Neural cell (in vitro differentiated cells): ENCODE measurements at regions not wholly inside any gene's neighbourhood (a gene's known extent, or its start where the extent isn't known, plus 50 kb on each side); places are given as distances from the start of the nearest gene placed in this dataset.

Experiments used
- H2AFZ ChIP-seq: fragments of 200-600, 300-800 bp; sonication (generic), shearing (Covaris generic); 2 replicates; pipeline ENCODE4 v1.6.0; 2014; ENCODE audit warnings: low read depth, mild to moderate bottlenecking, antibody characterized with exemption, low read length, moderate library complexity
- H3F3A ChIP-seq: fragments of 200-600 bp; shearing (Covaris generic); 2 replicates; pipeline ENCODE4 v1.6.1; 2016; ENCODE audit warnings: mild to moderate bottlenecking, moderate library complexity, mixed read lengths, antibody characterized with exemption, low read length; ENCODE audit not compliant: insufficient read depth, poor library complexity, severe bottlenecking
- H3K27ac ChIP-seq: fragments of 200-600, 300-800 bp; sonication (generic), shearing (Covaris generic); 2 replicates; pipeline ENCODE4 v1.5.1; 2014; ENCODE audit warnings: mild to moderate bottlenecking, low read length, moderate library complexity
- H3K27me3 ChIP-seq: fragments of 300-800, 200-600 bp; sonication (generic), shearing (Covaris generic); 2 replicates; pipeline ENCODE4 v1.6.0; 2014; ENCODE audit warnings: mild to moderate bottlenecking, low read depth, low read length, moderate library complexity; ENCODE audit not compliant: insufficient read depth
- H3K36me3 ChIP-seq: fragments of 300-800, 200-600 bp; sonication (generic), shearing (Covaris generic); 2 replicates; pipeline ENCODE4 v1.5.1; 2014; ENCODE audit warnings: mild to moderate bottlenecking, antibody characterized with exemption, low read length, moderate library complexity; ENCODE audit not compliant: insufficient read depth
- H3K4me2 ChIP-seq: fragments of 300-800, 200-600 bp; sonication (generic), shearing (Covaris generic); 2 replicates; pipeline ENCODE4 v1.6.0; 2014; ENCODE audit warnings: mild to moderate bottlenecking, low read length
- H3K4me3 ChIP-seq: fragments of 300-800, 200-600 bp; sonication (generic), shearing (Covaris generic); 2 replicates; pipeline ENCODE4 v1.5.1; 2014; ENCODE audit warnings: mild to moderate bottlenecking, low read length, moderate library complexity
- H3K79me2 ChIP-seq: fragments of 200-600 bp; shearing (Covaris generic); replicated peaks from 2 replicates; pipeline ENCODE4 v1.6.0; 2014; ENCODE audit warnings: mild to moderate bottlenecking, low read length, moderate library complexity; ENCODE audit not compliant: insufficient read depth
- H3K9ac ChIP-seq: fragments of 300-800, 200-600 bp; sonication (generic), shearing (Covaris generic); 2 replicates; pipeline ENCODE4 v1.6.1; 2016; ENCODE audit warnings: mild to moderate bottlenecking, low read length, mixed read lengths
- H3K9me2 ChIP-seq: fragments of 200-600 bp; shearing (Covaris generic); 2 replicates; pipeline ENCODE4 v1.6.1; 2016; ENCODE audit warnings: mild to moderate bottlenecking, low read length, mixed read lengths; ENCODE audit not compliant: insufficient read depth
- H3K9me3 ChIP-seq: fragments of 200-600, 300-800 bp; sonication (generic), shearing (Covaris generic); 2 replicates; pipeline ENCODE4 v1.6.1; 2016; ENCODE audit warnings: mild to moderate bottlenecking, mixed run types, low read length, moderate library complexity, mixed read lengths
- H4K20me1 ChIP-seq: fragments of 200-600 bp; shearing (Covaris generic); 2 replicates; pipeline ENCODE4 v1.6.1; 2016; ENCODE audit warnings: mild to moderate bottlenecking, mixed run types; ENCODE audit not compliant: insufficient read depth
- CTCF ChIP-seq: fragments of 450-650 bp; IDR thresholded peaks from 2 replicates; pipeline ENCODE4 v1.5.1; 2014; ENCODE audit warnings: antibody characterized with exemption, mild to moderate bottlenecking, moderate library complexity; ENCODE audit not compliant: poor library complexity, severe bottlenecking
- EP300 ChIP-seq: fragments of 450-650 bp; conservative IDR thresholded peaks from 2 replicates; pipeline ENCODE4 v1.6.1; 2014; ENCODE audit warnings: antibody characterized with exemption, mild to moderate bottlenecking, moderate library complexity; ENCODE audit not compliant: poor library complexity, severe bottlenecking
- EZH2 ChIP-seq: fragments of 200-600, 300-800 bp; shearing (Covaris generic), sonication (generic); IDR thresholded peaks from 2 replicates; pipeline ENCODE4 v1.6.1; 2014; ENCODE audit warnings: antibody characterized with exemption, low read length, borderline replicate concordance, mild to moderate bottlenecking; ENCODE audit not compliant: insufficient read depth, poor library complexity, severe bottlenecking
- MXI1 ChIP-seq: fragments of 450-650 bp; conservative IDR thresholded peaks from 2 replicates; pipeline ENCODE4 v1.6.1; 2014; ENCODE audit warnings: antibody characterized with exemption, mild to moderate bottlenecking; ENCODE audit not compliant: poor library complexity, severe bottlenecking
- POLR2AphosphoS5 ChIP-seq: IDR thresholded peaks from 2 replicates; pipeline ENCODE4 v1.6.1; 2012
- RAD21 ChIP-seq: fragments of 450-650 bp; conservative IDR thresholded peaks from 2 replicates; pipeline ENCODE4 v1.6.1; 2014; ENCODE audit warnings: antibody characterized with exemption, mild to moderate bottlenecking, moderate library complexity
- REST ChIP-seq: IDR thresholded peaks from 2 replicates; pipeline ENCODE4 v1.6.1; 2012; ENCODE audit warnings: borderline replicate concordance
- SMC3 ChIP-seq: fragments of 450-650 bp; conservative IDR thresholded peaks from 2 replicates; pipeline ENCODE4 v1.6.1; 2014; ENCODE audit warnings: antibody characterized with exemption, mild to moderate bottlenecking, moderate library complexity; ENCODE audit not compliant: poor library complexity
- TAF1 ChIP-seq: IDR thresholded peaks from 2 replicates; pipeline ENCODE4 v1.6.1; 2012; ENCODE audit warnings: low read depth

DNA sequence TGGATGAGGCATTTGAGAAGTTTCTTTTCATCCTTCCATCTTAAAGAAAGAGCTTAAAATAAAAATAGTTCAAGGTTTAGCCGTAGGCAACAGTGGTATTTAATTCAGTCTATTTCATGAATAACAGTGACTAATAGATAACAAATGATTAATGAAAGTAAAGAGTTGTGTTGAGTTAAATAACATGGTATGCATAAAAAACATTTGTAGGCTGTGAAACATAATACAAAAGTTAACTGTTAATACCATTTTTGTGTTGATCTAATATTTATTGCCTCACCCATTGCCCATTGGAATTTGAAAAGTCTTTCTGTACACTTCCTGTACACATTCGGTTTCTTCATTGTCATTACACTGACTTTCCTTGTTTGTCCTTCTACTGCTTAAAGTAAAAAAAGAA lies 108.6 kb upstream of the PDE3A start:
- no peak overlapping the region for H2AFZ ChIP-seq
- H3F3A ChIP-seq: no peaks in the 10 kb centered on the region
- no peaks in the 10 kb centered on the region for H3K36me3 ChIP-seq
- no peak overlapping the region for H3K9ac ChIP-seq
- no peak overlapping the region for H3K4me3 ChIP-seq
- no peaks in the 10 kb centered on the region for H3K27me3 ChIP-seq
- no peaks in the 10 kb centered on the region for H3K79me2 ChIP-seq
- TF ChIP-seq TAF1 (no peak), MXI1 (no peak), RAD21 (no peak), SMC3 (no peak), CTCF (no peak)
- no peaks in the 10 kb centered on the region for H3K9me3 ChIP-seq
- H4K20me1 ChIP-seq: no peaks in the 10 kb centered on the region
- H3K9me2 ChIP-seq: no peaks in the 10 kb centered on the region
- H3K27ac ChIP-seq: no peak overlapping the region
- no peak overlapping the region for H3K4me2 ChIP-seq

DNA sequence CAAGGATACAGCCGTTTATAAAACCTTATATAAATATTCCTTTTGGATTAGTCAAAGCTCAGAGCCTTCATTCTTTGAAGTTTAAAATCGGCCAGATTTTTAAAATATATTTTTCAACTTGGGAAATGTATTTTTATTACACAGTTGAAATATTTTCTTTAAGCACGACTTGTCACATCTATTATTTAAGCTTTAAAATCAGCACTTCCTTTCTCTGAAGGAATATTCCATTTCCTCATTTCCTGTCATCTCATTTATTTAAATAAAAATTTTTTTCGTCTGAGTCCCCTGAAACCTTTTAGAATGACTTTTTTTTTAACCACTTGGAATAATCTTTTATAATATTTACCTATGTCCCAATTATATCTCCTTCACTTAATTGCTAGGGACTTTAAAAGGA lies 107.5 kb upstream of the PDE3A start:
- H3K4me3 ChIP-seq: no peak overlapping the region
- no peaks in the 10 kb centered on the region for H4K20me1 ChIP-seq
- no peak overlapping the region for H3K9ac ChIP-seq
- H3K36me3 ChIP-seq: no peaks in the 10 kb centered on the region
- no peaks in the 10 kb centered on the region for H3K9me2 ChIP-seq
- H3K9me3 ChIP-seq: no peaks in the 10 kb centered on the region
- H3F3A ChIP-seq: no peaks in the 10 kb centered on the region
- no peaks in the 10 kb centered on the region for H3K27me3 ChIP-seq
- no peak overlapping the region for H3K4me2 ChIP-seq
- H3K79me2 ChIP-seq: no peaks in the 10 kb centered on the region
- TF ChIP-seq TAF1 (no peak), EZH2 (no peak), MXI1 (no peak), EP300 (no peak), CTCF (no peak), POLR2AphosphoS5 (no peak), REST (no peak), RAD21 (no peak), SMC3 (no peak)
- H2AFZ ChIP-seq: no peak overlapping the region
- H3K27ac ChIP-seq: no peak overlapping the region
